Nephron (organoid): ENCODE measurements at regions not wholly inside any gene's neighbourhood (a gene's known extent, or its start where the extent isn't known, plus 50 kb on each side); places are given as distances from the start of the nearest gene placed in this dataset.
"Not testable (repeated sequence)": the region's sequence is repeated elsewhere in the genome, so short reads cannot be mapped to it uniquely, and the experiment has no call there.

ENCODE experiments used
- H3K27ac Mint-ChIP-seq, 3 experiments: 2 replicates each; pipeline ENCODE4 v1.8.0; 2020; ENCODE audit warnings: mixed read lengths in 3 of 3, mild to moderate bottlenecking in 2 of 3, moderate library complexity in 1 of 3
- H3K27me3 Mint-ChIP-seq: 2 replicates; pipeline ENCODE4 v1.8.0; 2021; ENCODE audit warnings: low read depth, mild to moderate bottlenecking, moderate library complexity, mixed read lengths
- H3K36me3 Mint-ChIP-seq: 2 replicates; pipeline ENCODE4 v1.8.0; 2020; ENCODE audit warnings: low read depth, mixed read lengths
- H3K4me1 Mint-ChIP-seq: 2 replicates; pipeline ENCODE4 v1.8.0; 2020; ENCODE audit warnings: mixed read lengths
- H3K4me3 Mint-ChIP-seq, 3 experiments: 2 replicates each; pipeline ENCODE4 v1.8.0; 2020; ENCODE audit warnings: mild to moderate bottlenecking in 3 of 3, mixed read lengths in 3 of 3, moderate library complexity in 2 of 3
- H3K9me3 Mint-ChIP-seq: 2 replicates; pipeline ENCODE4 v1.8.0; 2020; ENCODE audit warnings: mixed read lengths
- CTCF ChIP-seq, 3 experiments: fragments of 200-600 bp; sonication (generic); IDR thresholded peaks; one replicate each; pipeline ENCODE4 v1.5.0; 2021; ENCODE audit warnings: antibody characterized with exemption in 3 of 3; ENCODE audit not compliant: unreplicated experiment in 3 of 3

- not testable (repeated sequence) for H3K9me3 Mint-ChIP-seq, H3K4me3 Mint-ChIP-seq, H3K27me3 Mint-ChIP-seq, H3K36me3 Mint-ChIP-seq
- Mint-ChIP-seq H3K4me1 (peaks cover 15% of the 10 kb centered on the region), H3K27ac (peak overlapping the region in 1 of 3 experiments; percentile 47)
These were observed 56.5 kb upstream of the TNFSF10 start for GRCh38 chr3:172579753-172580152.

- peak overlapping the region in 1 of 3 experiments; percentile 18 for H3K27ac Mint-ChIP-seq
- peaks cover 15% of the 10 kb centered on the region for H3K4me1 Mint-ChIP-seq
- not testable (repeated sequence) for H3K4me3 Mint-ChIP-seq, H3K27me3 Mint-ChIP-seq, H3K36me3 Mint-ChIP-seq, H3K9me3 Mint-ChIP-seq
These were observed 55.5 kb upstream of the TNFSF10 start for GRCh38 chr3:172578714-172579113.

GRCh38 chr3:172577987-172578570, 54.8 kb upstream of the TNFSF10 start:
- Mint-ChIP-seq H3K36me3 (no peaks in the 10 kb centered on the region), H3K27ac (peak overlapping the region in 2 of 3 experiments; percentile 2 to 18), H3K9me3 (peaks cover 8% of the 10 kb centered on the region), H3K4me1 (peaks cover 15% of the 10 kb centered on the region), H3K4me3 (no peak overlapping the region), H3K27me3 (peaks cover 4% of the 10 kb centered on the region)
- no peak for TF ChIP-seq CTCF (IDR thresholded peaks at IDR 0.05; ENCODE audit: unreplicated experiment in 3 of 3)

- Mint-ChIP-seq H3K36me3 (no peaks in the 10 kb centered on the region), H3K27me3 (peaks cover 4% of the 10 kb centered on the region), H3K4me3 (no peak overlapping the region), H3K9me3 (peaks cover 16% of the 10 kb centered on the region), H3K4me1 (peaks cover 15% of the 10 kb centered on the region), H3K27ac (no peak overlapping the region)
- TF ChIP-seq CTCF (IDR thresholded peaks at IDR 0.05; ENCODE audit: unreplicated experiment in 3 of 3) = no peak
These were observed 52.1 kb upstream of the TNFSF10 start for GRCh38 chr3:172575375-172575774.

GRCh38 chr3:172573422-172573821, 50.2 kb upstream of the TNFSF10 start:
- no peak for TF ChIP-seq CTCF (IDR thresholded peaks at IDR 0.05; ENCODE audit: unreplicated experiment in 3 of 3)
- Mint-ChIP-seq H3K27me3 (no peaks in the 10 kb centered on the region), H3K36me3 (no peaks in the 10 kb centered on the region), H3K27ac (no peak overlapping the region), H3K4me1 (peaks cover 12% of the 10 kb centered on the region), H3K4me3 (no peak overlapping the region), H3K9me3 (peaks cover 21% of the 10 kb centered on the region)
